OCI-LY7 (cell line): ENCODE measurements at regions not wholly inside any gene's neighbourhood (a gene's known extent, or its start where the extent isn't known, plus 50 kb on each side); places are given as distances from the start of the nearest gene placed in this dataset.

Experiments used
- BruUV-seq: library from RNA; stranded (reverse); fragments of 400-500 nt; replicated peaks from 2 replicates; lab custom pipeline; 2021; lab: Mats Ljungman, UMichigan
- CTCF ChIA-PET: fragments of 300-600 bp; sonication (Branson Sonifier 250); formaldehyde crosslinking; loops from one replicate; lab custom pipeline; 2022; ENCODE audit warnings: antibody characterized with exemption; ENCODE audit not compliant: unreplicated experiment; lab: Charles Lee
- POLR2A ChIA-PET: fragments of 300-600 bp; sonication (Branson Sonifier 250); formaldehyde crosslinking; loops from one replicate; lab custom pipeline; 2022; ENCODE audit warnings: antibody characterized with exemption; lab: Charles Lee
- DNase-seq: peaks from one replicate; pipeline ENCODE4 v3.0.0-alpha.2; 2015; ENCODE audit warnings: low spot score
- H2AFZ ChIP-seq: fragments of 200-600 bp; sonication (generic), shearing (Covaris generic); 2 replicates; pipeline ENCODE4 v1.6.1; 2014; ENCODE audit warnings: mild to moderate bottlenecking, antibody characterized with exemption, low read length, moderate library complexity
- H3K27ac ChIP-seq: fragments of 200-600 bp; sonication (generic); 2 replicates; pipeline ENCODE4 v1.5.1; 2014; ENCODE audit warnings: mixed run types, low read depth, mild to moderate bottlenecking, moderate library complexity, low read length, inconsistent platforms; ENCODE audit not compliant: poor library complexity, severe bottlenecking
- H3K36me3 ChIP-seq: fragments of 200-600 bp; sonication (generic); 2 replicates; pipeline ENCODE4 v1.6.1; 2014; ENCODE audit warnings: mild to moderate bottlenecking, antibody characterized with exemption, low read length, moderate library complexity, mixed read lengths; ENCODE audit not compliant: insufficient read depth
- H3K4me1 ChIP-seq: fragments of 200-600 bp; sonication (generic); 2 replicates; pipeline ENCODE4 v1.5.1; 2014; ENCODE audit warnings: mild to moderate bottlenecking, low read length; ENCODE audit not compliant: insufficient read depth, poor library complexity, severe bottlenecking
- H3K4me2 ChIP-seq: fragments of 200-600 bp; sonication (generic); 2 replicates; pipeline ENCODE4 v1.6.1; 2014; ENCODE audit warnings: mild to moderate bottlenecking, low read length
- H3K4me3 ChIP-seq: fragments of 200-600 bp; sonication (generic); 2 replicates; pipeline ENCODE4 v1.5.1; 2014; ENCODE audit warnings: mild to moderate bottlenecking, low read depth, low read length; ENCODE audit not compliant: poor library complexity, severe bottlenecking
- H3K79me2 ChIP-seq: fragments of 200-600 bp; sonication (generic); 2 replicates; pipeline ENCODE4 v1.6.1; 2016; ENCODE audit warnings: low read depth, mild to moderate bottlenecking, low read length, moderate library complexity, mixed read lengths; ENCODE audit not compliant: insufficient read depth
- H3K9me2 ChIP-seq: fragments of 200-600 bp; sonication (generic); 2 replicates; pipeline ENCODE4 v1.6.1; 2016; ENCODE audit warnings: mild to moderate bottlenecking, low read length, mixed read lengths; ENCODE audit not compliant: insufficient read depth
- H3K9me3 ChIP-seq: fragments of 200-600 bp; sonication (generic); 2 replicates; pipeline ENCODE4 v1.6.1; 2014; ENCODE audit warnings: mild to moderate bottlenecking, mixed run types, low read length, mixed read lengths
- H4K20me1 ChIP-seq: fragments of 200-600 bp; sonication (generic); 2 replicates; pipeline ENCODE4 v1.6.1; 2014; ENCODE audit warnings: mild to moderate bottlenecking, antibody characterized with exemption, low read length, moderate library complexity, mixed read lengths; ENCODE audit not compliant: insufficient read depth
- EZH2phosphoT487 ChIP-seq: fragments of 200-600 bp; sonication (generic); IDR thresholded peaks from 2 replicates; pipeline ENCODE4 v1.6.1; 2018; ENCODE audit warnings: low read depth, borderline replicate concordance, mild to moderate bottlenecking, mixed run types, antibody characterized with exemption, low read length, moderate library complexity, mixed read lengths
- intact Hi-C: fragments of 100-400 bp; cut with micrococcal nuclease; formaldehyde crosslinking; loops from one replicate; pipeline ENCODE4 v1.10.0; 2022; ENCODE audit not compliant: unreplicated experiment
- TF ChIP-seq, protein P1 (sequence below): fragments of 200-600 bp; sonication (generic); conservative IDR thresholded peaks from 2 replicates; pipeline ENCODE4 v1.5.1; 2014; ENCODE audit warnings: mild to moderate bottlenecking, antibody characterized with exemption, low read length, moderate library complexity, mixed read lengths

DNA sequence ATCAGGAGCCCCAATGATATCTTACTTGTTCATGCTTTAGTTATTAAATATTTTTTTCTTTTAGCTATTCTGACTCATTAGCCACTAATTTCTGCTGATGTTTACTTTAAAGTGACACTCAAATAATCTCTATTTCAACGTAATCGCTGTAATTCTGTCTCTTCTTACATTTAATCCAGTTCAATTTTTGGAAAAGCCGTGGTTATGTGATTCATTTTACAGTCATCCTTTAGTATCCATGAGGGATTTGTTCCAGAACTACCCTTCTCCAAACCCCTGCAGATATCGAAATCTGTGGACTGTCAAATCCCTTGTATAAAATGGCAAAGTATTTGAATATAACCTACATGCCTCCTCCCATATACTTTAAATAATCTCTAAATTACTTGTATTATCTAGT, 1103.4 kb downstream of the LRFN5 start:
- BruUV-seq, result no TSS peak
- Histone ChIP-seq H3K4me2 (no peak overlapping the region), H3K36me3 (no peaks in the 10 kb centered on the region), H3K9me2 (no peaks in the 10 kb centered on the region), H2AFZ (no peak overlapping the region), H3K79me2 (no peaks in the 10 kb centered on the region), H3K27ac (no peak overlapping the region), H3K4me1 (no peaks in the 10 kb centered on the region), H4K20me1 (no peaks in the 10 kb centered on the region), H3K9me3 (no peaks in the 10 kb centered on the region), H3K4me3 (no peak overlapping the region)
- ChIA-PET CTCF (no interaction called here), POLR2A (no interaction called here)
- intact Hi-C loops, result no loop called here
- DNase-seq, result no peak
- TF ChIP-seq EZH2phosphoT487, result no peak
- TF ChIP-seq, protein P1, sequence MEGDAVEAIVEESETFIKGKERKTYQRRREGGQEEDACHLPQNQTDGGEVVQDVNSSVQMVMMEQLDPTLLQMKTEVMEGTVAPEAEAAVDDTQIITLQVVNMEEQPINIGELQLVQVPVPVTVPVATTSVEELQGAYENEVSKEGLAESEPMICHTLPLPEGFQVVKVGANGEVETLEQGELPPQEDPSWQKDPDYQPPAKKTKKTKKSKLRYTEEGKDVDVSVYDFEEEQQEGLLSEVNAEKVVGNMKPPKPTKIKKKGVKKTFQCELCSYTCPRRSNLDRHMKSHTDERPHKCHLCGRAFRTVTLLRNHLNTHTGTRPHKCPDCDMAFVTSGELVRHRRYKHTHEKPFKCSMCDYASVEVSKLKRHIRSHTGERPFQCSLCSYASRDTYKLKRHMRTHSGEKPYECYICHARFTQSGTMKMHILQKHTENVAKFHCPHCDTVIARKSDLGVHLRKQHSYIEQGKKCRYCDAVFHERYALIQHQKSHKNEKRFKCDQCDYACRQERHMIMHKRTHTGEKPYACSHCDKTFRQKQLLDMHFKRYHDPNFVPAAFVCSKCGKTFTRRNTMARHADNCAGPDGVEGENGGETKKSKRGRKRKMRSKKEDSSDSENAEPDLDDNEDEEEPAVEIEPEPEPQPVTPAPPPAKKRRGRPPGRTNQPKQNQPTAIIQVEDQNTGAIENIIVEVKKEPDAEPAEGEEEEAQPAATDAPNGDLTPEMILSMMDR, result no peak

DNA sequence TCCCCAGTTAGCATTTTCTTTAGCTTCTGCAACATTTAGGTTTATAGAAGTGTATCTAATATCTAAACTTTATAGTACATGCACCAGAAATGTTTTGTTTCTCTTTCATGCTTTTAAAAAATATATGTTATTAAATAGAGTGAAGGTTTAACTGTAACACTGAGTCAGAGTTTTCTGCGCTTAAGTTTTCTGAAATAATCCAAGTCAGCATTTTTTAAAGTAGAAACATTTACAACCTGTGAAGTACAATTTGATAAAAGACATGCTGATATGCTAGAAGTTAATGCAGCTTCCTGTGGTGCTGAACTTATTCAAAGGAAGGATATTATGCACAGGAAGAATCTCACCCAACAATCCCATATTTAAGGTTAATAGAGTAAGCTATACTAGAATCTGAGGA, 1096.8 kb downstream of the LRFN5 start:
- no peak for DNase-seq
- Histone ChIP-seq H3K9me3 (no peaks in the 10 kb centered on the region), H4K20me1 (no peaks in the 10 kb centered on the region), H2AFZ (no peak overlapping the region), H3K4me3 (no peak overlapping the region), H3K27ac (no peak overlapping the region), H3K4me1 (no peaks in the 10 kb centered on the region), H3K36me3 (no peaks in the 10 kb centered on the region), H3K4me2 (no peak overlapping the region), H3K79me2 (no peaks in the 10 kb centered on the region), H3K9me2 (no peaks in the 10 kb centered on the region)
- ChIA-PET POLR2A (interaction anchor here (0.6 to 0.7 kb wide), 3 partner anchors 97 to 899 kb away, joined by 3 to 4 read pairs (median 4); no protein-coding TSS in a partner anchor), CTCF (no interaction called here)
- TF ChIP-seq EZH2phosphoT487, result no peak
- TF ChIP-seq, protein P1, result no peak
- BruUV-seq, result no TSS peak
- intact Hi-C loops, result no loop called here

DNA sequence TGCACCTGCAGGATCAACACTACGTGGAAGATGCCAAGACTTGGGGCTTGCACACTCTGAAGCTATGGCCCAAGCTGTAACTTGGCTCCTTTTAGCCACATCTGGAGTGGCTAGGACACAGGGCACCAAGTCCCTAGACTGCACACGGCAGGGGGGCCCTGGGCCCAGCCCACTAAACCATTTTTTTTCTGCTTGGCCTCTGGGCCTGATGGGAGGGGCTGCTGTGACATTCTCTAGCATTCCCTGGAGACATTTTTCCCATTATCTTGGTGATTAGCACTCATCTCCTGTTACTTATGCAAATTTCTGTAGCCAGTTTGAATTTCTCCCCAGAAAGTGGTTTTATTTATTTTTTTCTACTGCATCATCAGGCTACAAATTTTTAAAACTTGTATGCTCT, 1080.7 kb downstream of the LRFN5 start:
- Histone ChIP-seq H3K9me2 (no peaks in the 10 kb centered on the region), H3K79me2 (no peaks in the 10 kb centered on the region), H3K4me3 (no peak overlapping the region), H4K20me1 (no peaks in the 10 kb centered on the region), H2AFZ (no peak overlapping the region), H3K27ac (no peak overlapping the region), H3K9me3 (no peaks in the 10 kb centered on the region), H3K4me2 (no peak overlapping the region), H3K4me1 (no peaks in the 10 kb centered on the region), H3K36me3 (no peaks in the 10 kb centered on the region)
- TF ChIP-seq EZH2phosphoT487, result no peak
- TF ChIP-seq, protein P1, result no peak
- BruUV-seq, result no TSS peak
- no peak for DNase-seq
- CTCF ChIA-PET, result no interaction called here
- POLR2A ChIA-PET, result no interaction called here
- intact Hi-C loops, result no loop called here
